Activated CD4-positive, alpha-beta T cell treated with anti-CD3 and anti-CD28 coated beads, Interleukin-2, amount 10 ng/mL, durations not matched to agents 7 days and 5 days (primary cell): ENCODE measurements at regions not wholly inside any gene's neighbourhood (a gene's known extent, or its start where the extent isn't known, plus 50 kb on each side); places are given as distances from the start of the nearest gene placed in this dataset.

ENCODE experiments used
- CTCF ChIA-PET: fragments of 350-600 bp; sonication (Branson Sonifier 250); formaldehyde crosslinking; loops from one replicate; lab custom pipeline; 2021; ENCODE audit warnings: antibody characterized with exemption; lab: Charles Lee
- POLR2A ChIA-PET: fragments of 350-600 bp; sonication (Branson Sonifier 250); formaldehyde crosslinking; loops from one replicate; lab custom pipeline; 2021; ENCODE audit warnings: antibody characterized with exemption; lab: Charles Lee
- DNase-seq: peaks from one replicate; pipeline ENCODE4 v3.0.0-alpha.2; 2020
- H3K27ac Mint-ChIP-seq: one replicate; pipeline ENCODE4 v1.8.0; 2021; ENCODE audit warnings: mild to moderate bottlenecking, moderate library complexity, mixed read lengths
- H3K27me3 Mint-ChIP-seq: one replicate; pipeline ENCODE4 v1.8.0; 2021; ENCODE audit warnings: mixed read lengths
- H3K36me3 Mint-ChIP-seq: one replicate; pipeline ENCODE4 v1.8.0; 2021; ENCODE audit warnings: low read depth, mixed read lengths
- H3K4me1 Mint-ChIP-seq: one replicate; pipeline ENCODE4 v1.8.0; 2021; ENCODE audit warnings: mixed read lengths
- H3K4me3 Mint-ChIP-seq: one replicate; pipeline ENCODE4 v1.8.0; 2021; ENCODE audit warnings: mild to moderate bottlenecking, moderate library complexity, mixed read lengths
- H3K9me3 Mint-ChIP-seq: one replicate; pipeline ENCODE4 v1.8.0; 2021; ENCODE audit warnings: mixed read lengths

DNA sequence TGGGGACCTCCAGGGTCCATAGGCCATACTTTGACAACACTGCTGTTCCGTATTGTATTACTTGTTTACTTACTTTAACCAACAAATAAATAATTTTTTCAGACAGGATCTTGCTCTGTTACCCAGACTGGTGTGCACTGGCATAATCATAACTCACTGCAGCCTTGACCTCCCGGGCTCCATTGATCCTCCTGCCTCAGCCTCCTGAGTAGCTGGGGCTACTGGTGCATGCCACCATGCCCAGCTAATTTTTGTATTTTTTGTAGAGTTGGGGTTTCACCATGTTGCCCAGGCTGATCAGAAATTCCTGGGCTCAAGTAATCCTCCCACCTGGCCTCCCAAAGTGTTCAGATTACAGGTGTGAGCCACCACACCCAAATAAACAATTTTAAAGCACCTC, 64.9 kb upstream of the C15orf39 start:
- Mint-ChIP-seq H3K4me3 (no peak overlapping the region), H3K27me3 (peaks cover 13% of the 10 kb centered on the region), H3K9me3 (peaks cover 12% of the 10 kb centered on the region), H3K27ac (no peak overlapping the region), H3K4me1 (peaks cover 2% of the 10 kb centered on the region), H3K36me3 (no peaks in the 10 kb centered on the region)
- no peak for DNase-seq
- ChIA-PET CTCF (no interaction called here), POLR2A (no interaction called here)

DNA sequence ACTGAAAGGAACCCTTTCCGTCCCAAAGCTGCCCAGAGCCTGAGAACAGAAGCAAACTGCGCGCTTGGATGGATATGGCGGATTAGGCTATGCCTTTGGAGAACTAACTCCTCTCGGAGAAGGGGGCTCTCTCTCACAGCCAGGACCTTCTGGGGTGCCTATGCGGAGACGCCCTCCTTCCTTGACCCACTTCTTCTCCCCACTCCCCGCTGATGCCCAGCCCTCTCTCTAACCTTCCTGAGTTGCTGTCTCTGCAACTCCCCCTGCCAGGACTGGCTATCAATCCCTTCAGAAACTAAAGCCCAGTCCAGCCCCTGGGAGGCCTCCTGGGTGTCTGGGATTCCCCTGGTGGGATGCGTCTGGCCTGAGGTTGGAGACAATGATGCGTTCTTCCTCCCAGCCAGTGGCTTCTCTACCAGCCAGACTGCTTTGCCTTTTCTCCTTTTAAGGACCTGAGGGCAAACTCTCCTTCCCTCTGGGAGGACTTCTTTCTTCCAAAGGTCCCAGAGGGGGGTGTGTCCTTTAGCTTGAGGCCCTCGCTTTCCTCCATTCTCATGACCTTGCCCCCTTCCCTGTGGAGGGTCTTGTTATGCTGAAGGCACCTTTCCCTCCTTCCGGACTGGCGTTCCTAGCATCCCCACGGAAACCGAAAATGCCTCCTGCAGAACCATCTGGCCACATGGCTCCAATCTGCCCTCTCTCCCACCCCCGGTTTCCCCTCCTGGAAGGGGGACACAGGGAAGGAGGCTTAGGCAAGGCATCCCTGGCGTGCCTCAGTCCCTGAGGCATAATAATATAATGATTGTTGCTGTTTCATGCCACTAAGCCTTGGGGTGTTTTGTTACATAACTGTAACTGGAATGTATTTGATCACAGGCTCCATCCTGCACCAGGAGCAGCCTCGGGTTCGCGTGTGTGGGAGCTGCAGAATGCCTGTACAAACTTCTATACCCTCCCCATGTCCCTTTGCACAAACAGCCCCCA, 63.4 kb upstream of the C15orf39 start:
- H3K4me3 Mint-ChIP-seq = no peak overlapping the region
- H3K27me3 Mint-ChIP-seq = peaks cover 13% of the 10 kb centered on the region
- no peak for DNase-seq
- no peaks in the 10 kb centered on the region for H3K4me1 Mint-ChIP-seq
- peaks cover 10% of the 10 kb centered on the region for H3K36me3 Mint-ChIP-seq
- POLR2A ChIA-PET = no interaction called here
- CTCF ChIA-PET = interaction anchor here (0.6 to 1.3 kb wide), 3 partner anchors 9 to 27 kb away, joined by 3 read pairs; no protein-coding TSS in a partner anchor
- H3K27ac Mint-ChIP-seq = no peak overlapping the region
- H3K9me3 Mint-ChIP-seq = peaks cover 26% of the 10 kb centered on the region

- no peaks in the 10 kb centered on the region for H3K4me1 Mint-ChIP-seq
- no peak for DNase-seq
- H3K36me3 Mint-ChIP-seq = peaks cover 10% of the 10 kb centered on the region
- peaks cover 11% of the 10 kb centered on the region for H3K27me3 Mint-ChIP-seq
- H3K4me3 Mint-ChIP-seq = no peak overlapping the region
- POLR2A ChIA-PET = no interaction called here
- CTCF ChIA-PET = interaction anchor here (0.6 to 1.7 kb wide), 3 partner anchors 83 to 369 kb away, joined by 3 to 4 read pairs (median 3); no protein-coding TSS in a partner anchor
- no peak overlapping the region for H3K27ac Mint-ChIP-seq
- peaks cover 31% of the 10 kb centered on the region for H3K9me3 Mint-ChIP-seq
These were observed 61.4 kb upstream of the C15orf39 start for GRCh38 chr15:75140080-75140879.

- ChIA-PET CTCF (no interaction called here), POLR2A (no interaction called here)
- Mint-ChIP-seq H3K9me3 (peaks cover 34% of the 10 kb centered on the region), H3K27ac (no peak overlapping the region), H3K27me3 (peaks cover 4% of the 10 kb centered on the region), H3K36me3 (peaks cover 10% of the 10 kb centered on the region), H3K4me1 (no peaks in the 10 kb centered on the region), H3K4me3 (no peak overlapping the region)
- DNase-seq = no peak
These were observed 59.2 kb upstream of the C15orf39 start for GRCh38 chr15:75142499-75142898.

GRCh38 chr15:75143738-75144334, 57.8 kb upstream of the C15orf39 start:
- peaks cover 10% of the 10 kb centered on the region for H3K36me3 Mint-ChIP-seq
- H3K27me3 Mint-ChIP-seq = peaks cover 4% of the 10 kb centered on the region
- no peaks in the 10 kb centered on the region for H3K4me1 Mint-ChIP-seq
- H3K27ac Mint-ChIP-seq = no peak overlapping the region
- no peak overlapping the region for H3K4me3 Mint-ChIP-seq
- peaks cover 34% of the 10 kb centered on the region for H3K9me3 Mint-ChIP-seq
- DNase-seq = no peak
- ChIA-PET POLR2A (no interaction called here), CTCF (interaction anchor here (1.3 to 1.4 kb wide), 2 partner anchors 9 to 10 kb away, joined by 3 read pairs; no protein-coding TSS in a partner anchor)

DNA sequence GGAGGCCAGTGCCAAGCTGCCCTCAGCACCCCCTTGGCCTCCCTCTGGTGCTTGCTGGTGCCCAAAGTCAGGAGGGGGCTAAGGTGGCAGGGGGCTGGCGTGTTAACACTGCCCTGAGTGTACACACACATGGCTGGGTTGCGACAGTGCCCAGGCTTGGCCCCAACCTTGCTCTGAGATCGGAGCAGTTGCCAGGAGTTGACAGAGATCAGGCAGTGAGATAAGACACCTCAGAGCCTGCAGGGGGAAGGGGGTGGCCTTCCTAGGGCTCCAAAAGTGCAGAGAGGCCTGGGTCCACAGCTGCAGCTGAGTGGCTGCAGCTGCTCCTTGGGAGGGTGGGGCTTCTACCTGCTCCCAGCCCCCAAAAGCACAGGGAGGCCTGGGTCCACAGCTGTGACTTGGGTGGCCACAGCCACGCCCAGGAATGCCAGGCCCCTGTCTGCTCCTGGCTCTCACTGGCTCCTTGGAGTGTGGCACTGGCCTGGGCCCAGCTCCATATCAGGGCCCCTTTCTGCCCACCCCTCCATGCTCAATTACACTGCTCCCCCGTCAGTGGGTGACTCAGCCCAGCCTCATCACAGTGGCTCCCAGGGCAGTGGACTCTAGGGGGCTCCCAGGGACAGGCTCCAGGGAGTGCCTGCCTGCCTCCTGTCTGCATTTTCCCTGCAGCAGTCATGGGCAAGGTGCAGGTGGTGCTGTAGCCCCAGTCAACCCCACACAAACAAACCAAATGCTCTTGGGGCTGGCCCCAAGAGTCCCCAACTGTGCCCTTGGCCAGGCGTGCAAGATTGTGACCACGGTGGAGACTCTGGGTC, 56.4 kb upstream of the C15orf39 start:
- no peak overlapping the region for H3K4me3 Mint-ChIP-seq
- H3K9me3 Mint-ChIP-seq = peaks cover 34% of the 10 kb centered on the region
- ChIA-PET POLR2A (no interaction called here), CTCF (interaction anchor here (1.4 kb wide), 1 partner anchor 8 kb away, joined by 3 read pairs; no protein-coding TSS in a partner anchor)
- no peak overlapping the region for H3K27ac Mint-ChIP-seq
- H3K36me3 Mint-ChIP-seq = peaks cover 10% of the 10 kb centered on the region
- peaks cover 4% of the 10 kb centered on the region for H3K27me3 Mint-ChIP-seq
- H3K4me1 Mint-ChIP-seq = peaks cover 3% of the 10 kb centered on the region
- DNase-seq = no peak

- Mint-ChIP-seq H3K27ac (no peak overlapping the region), H3K4me1 (peaks cover 13% of the 10 kb centered on the region), H3K9me3 (peaks cover 13% of the 10 kb centered on the region), H3K4me3 (no peak overlapping the region), H3K36me3 (no peaks in the 10 kb centered on the region), H3K27me3 (no peaks in the 10 kb centered on the region)
- no peak for DNase-seq
- ChIA-PET CTCF (no interaction called here), POLR2A (no interaction called here)
These were observed 53.4 kb upstream of the C15orf39 start for GRCh38 chr15:75148280-75148679.

GRCh38 chr15:75149867-75150709, 51.6 kb upstream of the C15orf39 start:
- DNase-seq = no peak
- Mint-ChIP-seq H3K36me3 (no peaks in the 10 kb centered on the region), H3K4me3 (no peak overlapping the region), H3K9me3 (peaks cover 7% of the 10 kb centered on the region), H3K27me3 (peaks cover 2% of the 10 kb centered on the region), H3K4me1 (peaks cover 23% of the 10 kb centered on the region), H3K27ac (no peak overlapping the region)
- ChIA-PET POLR2A (interaction anchor here (0.6 kb wide), 1 partner anchor 35 kb away, joined by 5 read pairs; no protein-coding TSS in a partner anchor), CTCF (no interaction called here)

DNA sequence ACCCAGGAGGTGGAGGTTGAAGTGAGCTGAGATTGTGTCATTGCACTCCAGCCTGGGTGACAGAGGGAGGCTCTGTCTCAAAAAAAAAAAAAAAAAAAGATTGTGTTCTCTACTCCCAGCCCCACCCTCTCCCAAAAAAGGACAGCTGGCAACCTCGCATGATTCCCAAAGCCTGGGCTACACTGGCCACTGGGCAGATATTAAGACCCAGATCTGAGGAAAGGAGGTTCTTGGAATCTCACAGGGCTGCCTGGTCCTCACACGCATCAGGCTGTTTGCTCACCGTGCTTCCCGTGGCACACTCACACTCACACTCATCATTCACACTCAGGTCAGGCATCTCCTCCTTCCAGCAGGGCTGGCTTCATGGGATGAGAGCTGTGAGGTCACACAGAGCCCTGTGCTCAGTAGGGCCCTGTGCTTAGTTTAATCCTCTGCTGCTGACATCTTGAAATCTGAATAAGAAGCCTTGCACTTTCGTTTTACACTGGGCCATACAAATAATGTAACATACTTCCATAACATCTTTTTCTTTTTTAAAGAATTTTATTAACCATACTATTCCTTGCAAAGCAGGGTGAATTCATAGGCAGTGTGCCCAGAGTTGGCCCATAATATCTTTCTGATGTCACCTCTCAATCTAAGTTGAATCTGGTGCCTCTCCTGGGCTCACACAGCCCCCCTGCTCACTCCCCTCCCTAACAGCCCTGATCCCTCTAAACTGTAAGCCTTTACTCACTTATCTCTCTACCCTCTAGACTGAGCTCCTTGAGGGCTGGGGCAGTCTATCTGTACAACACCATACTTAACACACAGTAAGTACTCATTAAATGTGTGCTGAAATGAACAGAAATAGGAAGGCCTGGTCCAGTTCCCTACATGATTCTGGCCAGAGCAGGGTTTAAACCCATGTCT, 50.2 kb upstream of the C15orf39 start:
- H3K27me3 Mint-ChIP-seq = peaks cover 2% of the 10 kb centered on the region
- no peak overlapping the region for H3K4me3 Mint-ChIP-seq
- POLR2A ChIA-PET = no interaction called here
- no peak overlapping the region for H3K27ac Mint-ChIP-seq
- H3K36me3 Mint-ChIP-seq = no peaks in the 10 kb centered on the region
- peaks cover 4% of the 10 kb centered on the region for H3K9me3 Mint-ChIP-seq
- DNase-seq = no peak
- CTCF ChIA-PET = interaction anchor here (1.0 kb wide), 1 partner anchor 65 kb away, joined by 3 read pairs; no protein-coding TSS in a partner anchor
- H3K4me1 Mint-ChIP-seq = peaks cover 23% of the 10 kb centered on the region
